GM23338 (cell line): ENCODE measurements at regions not wholly inside any gene's neighbourhood (a gene's known extent, or its start where the extent isn't known, plus 50 kb on each side); places are given as distances from the start of the nearest gene placed in this dataset.
"Not testable (repeated sequence)": the region's sequence is repeated elsewhere in the genome, so short reads cannot be mapped to it uniquely, and the experiment has no call there.

Experiments used
- ATAC-seq: fragments of 200-7000 bp; cut with Tn5 transposase; 3 replicates; pipeline ENCODE4 v1.9.1; 2020
- DNase-seq: peaks from one replicate; pipeline ENCODE4 v3.0.0-alpha.2; 2015; ENCODE audit warnings: low spot score
- H2AFZ ChIP-seq: fragments of 200-600 bp; sonication (generic); 2 replicates; pipeline ENCODE4 v1.8.0; 2016; ENCODE audit warnings: antibody characterized with exemption, mild to moderate bottlenecking, moderate library complexity
- H3F3A ChIP-seq: fragments of 200-600 bp; sonication (generic); replicated peaks from 2 replicates; pipeline ENCODE4 v1.8.0; 2017; ENCODE audit warnings: antibody characterized with exemption, mixed run types, low read depth
- H3K27ac ChIP-seq: fragments of 200-600 bp; sonication (generic); 2 replicates; pipeline ENCODE4 v1.6.1; 2016; ENCODE audit warnings: low read depth
- H3K27me3 ChIP-seq: fragments of 200-600 bp; sonication (generic); 2 replicates; pipeline ENCODE4 v1.8.0; 2016; ENCODE audit warnings: mild to moderate bottlenecking, mixed run types, moderate library complexity; ENCODE audit not compliant: insufficient read depth
- H3K36me3 ChIP-seq: fragments of 200-600 bp; sonication (generic); 2 replicates; pipeline ENCODE4 v1.8.0; 2016; ENCODE audit warnings: mild to moderate bottlenecking; ENCODE audit not compliant: insufficient read depth
- H3K4me1 ChIP-seq: fragments of 200-600 bp; sonication (generic); 2 replicates; pipeline ENCODE4 v1.8.0; 2016; ENCODE audit warnings: mild to moderate bottlenecking, moderate library complexity; ENCODE audit not compliant: insufficient read depth
- H3K4me2 ChIP-seq: fragments of 200-600 bp; sonication (generic); 2 replicates; pipeline ENCODE4 v1.7.1; 2017; ENCODE audit warnings: mixed run types
- H3K4me3 ChIP-seq: fragments of 200-600 bp; sonication (generic); 2 replicates; pipeline ENCODE4 v1.6.1; 2016; ENCODE audit warnings: mixed run types
- H3K79me2 ChIP-seq: fragments of 200-600 bp; sonication (generic); replicated peaks from 2 replicates; pipeline ENCODE4 v1.8.0; 2017; ENCODE audit warnings: mild to moderate bottlenecking; ENCODE audit not compliant: insufficient read depth
- H3K9me2 ChIP-seq: fragments of 200-600 bp; sonication (generic); 2 replicates; pipeline ENCODE4 v1.8.0; 2017; ENCODE audit not compliant: insufficient read depth
- H4K20me1 ChIP-seq: fragments of 200-600 bp; sonication (generic); replicated peaks from 2 replicates; pipeline ENCODE4 v1.8.0; 2017; ENCODE audit warnings: mild to moderate bottlenecking; ENCODE audit not compliant: insufficient read depth
- H3K27ac Mint-ChIP-seq: 2 replicates; pipeline ENCODE4 v1.8.0; 2020; ENCODE audit warnings: inconsistent platforms, mild to moderate bottlenecking, moderate library complexity, mixed read lengths
- H3K27me3 Mint-ChIP-seq: 3 replicates; pipeline ENCODE4 v1.8.0; 2022; ENCODE audit warnings: low read depth, mild to moderate bottlenecking, moderate library complexity, mixed read lengths, inconsistent platforms; ENCODE audit not compliant: insufficient read depth, poor library complexity
- H3K36me3 Mint-ChIP-seq: 3 replicates; pipeline ENCODE4 v1.8.0; 2021; ENCODE audit warnings: low read depth, mild to moderate bottlenecking, inconsistent platforms, moderate library complexity, mixed read lengths
- H3K4me1 Mint-ChIP-seq: 3 replicates; pipeline ENCODE4 v1.8.0; 2020; ENCODE audit warnings: mild to moderate bottlenecking, inconsistent platforms, mixed read lengths
- H3K4me3 Mint-ChIP-seq: 3 replicates; pipeline ENCODE4 v1.8.0; 2021; ENCODE audit warnings: moderate library complexity, mild to moderate bottlenecking, inconsistent platforms, mixed read lengths
- H3K9me3 Mint-ChIP-seq: 3 replicates; pipeline ENCODE4 v1.8.0; 2020; ENCODE audit warnings: moderate library complexity, mild to moderate bottlenecking, inconsistent platforms, mixed read lengths
- NANOG ChIP-seq: IDR thresholded peaks from 2 replicates; pipeline ENCODE4 v1.6.1; 2016; ENCODE audit warnings: antibody characterized with exemption, borderline replicate concordance

DNA sequence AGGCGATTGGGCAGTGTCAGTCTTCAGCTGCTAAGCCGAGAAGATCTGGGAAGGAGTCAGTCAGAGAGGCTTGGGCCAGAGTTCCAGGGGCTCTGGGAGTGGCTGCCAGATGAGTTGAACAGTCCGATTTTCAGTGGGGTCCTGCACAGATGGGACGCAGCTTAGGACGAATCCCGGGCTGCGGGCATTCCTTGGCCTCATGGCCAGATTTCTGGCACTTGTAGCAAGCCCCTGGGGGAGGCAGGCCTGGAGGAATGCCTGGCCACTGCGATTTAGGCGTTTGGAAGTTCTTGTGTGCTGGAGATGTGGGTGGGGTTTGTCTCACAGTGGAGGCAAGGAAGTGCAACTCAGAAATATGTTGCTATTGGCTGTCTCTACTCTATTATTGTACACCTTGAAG, 1102.3 kb downstream of the OLFM4 start:
- H3F3A ChIP-seq, H3K79me2 ChIP-seq, H3K9me2 ChIP-seq, ATAC-seq, H2AFZ ChIP-seq, H3K27me3 ChIP-seq, H3K4me3 Mint-ChIP-seq, H3K4me2 ChIP-seq, H3K27ac ChIP-seq, H3K27ac Mint-ChIP-seq, H3K36me3 ChIP-seq, DNase-seq, H4K20me1 ChIP-seq, H3K4me3 ChIP-seq: not testable (repeated sequence)
- Mint-ChIP-seq H3K36me3 (peaks cover 56% of the 10 kb centered on the region), H3K9me3 (peaks cover 16% of the 10 kb centered on the region), H3K4me1 (peaks cover 44% of the 10 kb centered on the region), H3K27me3 (peaks cover 11% of the 10 kb centered on the region)
- peaks cover 36% of the 10 kb centered on the region for H3K4me1 ChIP-seq

GRCh38 chr13:54131433-54131832, 1102.8 kb downstream of the OLFM4 start:
- not testable (repeated sequence) for H2AFZ ChIP-seq, DNase-seq, H3K27me3 ChIP-seq, H3K79me2 ChIP-seq, H4K20me1 ChIP-seq, H3K36me3 ChIP-seq, H3K27ac ChIP-seq, H3K9me2 ChIP-seq, H3F3A ChIP-seq, ATAC-seq, H3K4me2 ChIP-seq, H3K27ac Mint-ChIP-seq
- peaks cover 16% of the 10 kb centered on the region for H3K9me3 Mint-ChIP-seq
- peaks cover 55% of the 10 kb centered on the region for H3K36me3 Mint-ChIP-seq
- peaks cover 41% of the 10 kb centered on the region for H3K4me1 Mint-ChIP-seq
- Histone ChIP-seq H3K4me3 (peak overlapping the region; percentile 39; the same call in 1 of the 2 replicates), H3K4me1 (peaks cover 35% of the 10 kb centered on the region)
- peaks cover 11% of the 10 kb centered on the region for H3K27me3 Mint-ChIP-seq
- peak overlapping the region; percentile 35; the same call in 1 of the 3 replicates for H3K4me3 Mint-ChIP-seq

DNA sequence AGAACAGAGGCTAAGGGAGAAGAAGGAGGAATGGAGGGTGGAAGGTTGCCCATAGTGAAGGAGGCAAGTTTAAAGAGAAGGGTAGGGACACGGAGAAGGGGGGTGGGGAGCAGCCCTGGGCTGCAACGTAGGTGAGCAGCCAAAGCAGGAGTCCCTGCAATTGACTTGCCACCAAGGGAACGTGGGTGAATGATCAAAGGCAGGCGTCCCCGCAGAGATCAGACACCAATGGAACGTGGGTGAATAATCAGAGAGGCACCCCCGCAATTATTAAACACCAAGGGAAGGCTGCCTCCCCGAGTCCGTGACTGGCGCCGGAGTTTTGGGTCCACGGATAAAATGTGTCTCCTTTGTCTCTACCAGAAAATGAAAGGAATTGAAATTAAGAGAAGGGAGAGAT, 1103.5 kb downstream of the OLFM4 start:
- Mint-ChIP-seq H3K27ac (peak overlapping the region; percentile 36; the same call in 1 of the 2 replicates), H3K36me3 (peaks cover 51% of the 10 kb centered on the region), H3K4me1 (peaks cover 37% of the 10 kb centered on the region), H3K9me3 (peaks cover 16% of the 10 kb centered on the region), H3K27me3 (peaks cover 11% of the 10 kb centered on the region), H3K4me3 (peak overlapping the region; percentile 35; the same call in 1 of the 3 replicates)
- not testable (repeated sequence) for H3F3A ChIP-seq, H3K4me2 ChIP-seq, H3K27ac ChIP-seq, H3K9me2 ChIP-seq, H4K20me1 ChIP-seq, DNase-seq, H3K79me2 ChIP-seq, H3K27me3 ChIP-seq, H3K36me3 ChIP-seq, H2AFZ ChIP-seq, ATAC-seq
- peaks cover 28% of the 10 kb centered on the region for H3K4me1 ChIP-seq
- H3K4me3 ChIP-seq = peak overlapping the region; percentile 39

- H2AFZ ChIP-seq, H3K36me3 ChIP-seq, H3F3A ChIP-seq, H3K9me2 ChIP-seq, H3K79me2 ChIP-seq, H3K4me2 ChIP-seq, H3K27me3 ChIP-seq, DNase-seq, H4K20me1 ChIP-seq: not testable (repeated sequence)
- Histone ChIP-seq H3K27ac (peak overlapping the region; percentile 78; the same call in 1 of the 2 replicates), H3K4me3 (peak overlapping the region; percentile 39; the same call in 1 of the 2 replicates), H3K4me1 (peaks cover 26% of the 10 kb centered on the region)
- Mint-ChIP-seq H3K36me3 (peaks cover 47% of the 10 kb centered on the region), H3K27me3 (peaks cover 11% of the 10 kb centered on the region), H3K9me3 (peaks cover 16% of the 10 kb centered on the region), H3K27ac (peak overlapping the region; percentile 35), H3K4me1 (peaks cover 33% of the 10 kb centered on the region), H3K4me3 (peak overlapping the region; percentile 36; the same call in 2 of the 3 replicates)
- TF ChIP-seq NANOG = 0 out of 2 replicates have a peak, but pooled peaks have one; percentile 42
- peak; percentile 31; the same call in 1 of the 3 replicates for ATAC-seq
These were observed 1104.1 kb downstream of the OLFM4 start for GRCh38 chr13:54132720-54133119.
